Pancreas (tissue), 10 donors: ENCODE measurements at regions not wholly inside any gene's neighbourhood (a gene's known extent, or its start where the extent isn't known, plus 50 kb on each side); places are given as distances from the start of the nearest gene placed in this dataset.
A peak's percentile ranks its signal among the peaks of the same experiment; 100 is the strongest.

Source experiments
- ATAC-seq, 4 donors: fragments of 200-7000 bp; cut with Tn5 transposase; one replicate each; pipeline versions ENCODE4 v1.8.0 to v1.9.1; 2020; ENCODE audit warnings: mild to moderate bottlenecking in 4 of 4, moderate library complexity in 4 of 4
- DNase-seq, 6 donors: peaks; one replicate each; pipeline ENCODE4 v3.0.0-alpha.2; 2020
- FAIRE-seq: peaks from 2 replicates; lab custom pipeline; 2012; peaks lifted over from hg19 to GRCh38; lab: Jason Lieb, UNC
- H3K27ac ChIP-seq, 4 donors: fragments of 200-600 bp; sonication (generic); 1 replicate in 3 of 4; 2 replicates in 1 of 4; pipeline versions ENCODE4 v1.5.0 to v1.8.0; 2020
- H3K27me3 ChIP-seq, 4 donors: fragments of 200-600 bp; one replicate each; pipeline ENCODE4 v1.8.0; 2021
- H3K36me3 ChIP-seq, 3 donors: fragments of 200-600 bp; sonication (generic) in 1 of 3; one replicate each; pipeline versions ENCODE4 v1.5.0 to v1.8.0; 2020 to 2021
- H3K4me1 ChIP-seq, 3 donors: fragments of 200-600 bp; one replicate each; pipeline ENCODE4 v1.8.0; 2021
- H3K4me3 ChIP-seq, 4 donors: fragments of 200-600 bp; sonication (generic) in 2 of 4; one replicate each; pipeline versions ENCODE4 v1.5.0 to v1.8.0; 2020 to 2021
- H3K9me3 ChIP-seq, 4 donors: fragments of 200-600 bp; one replicate each; pipeline ENCODE4 v1.8.0; 2021
- CTCF ChIP-seq, 4 donors: fragments of 200-600 bp; sonication (generic) in 3 of 4; IDR thresholded peaks; one replicate each; pipeline versions ENCODE4 v1.5.0 to v1.8.0; 2021; ENCODE audit warnings: antibody characterized with exemption in 4 of 4
- WGBS, 2 donors: extraction: QIAGEN DNeasy Blood & Tissue Kit; methylation state at CpG; one replicate each; pipeline ENCODE4 v1.1.7; 2013; 5-methylcytosine and 5-hydroxymethylcytosine counted together
- intact Hi-C, 3 donors: fragments of 100-400 bp; cut with DNase I; formaldehyde crosslinking; loops; one replicate each; pipeline versions ENCODE4 v1.11.1 to v1.14.2; 2022
- donor health status: healthy with polysubstance abuse.
- donor health status: DM: no; HTN: no; CAD: no; lungs with moderate emphysema.
- donor health status: DM: no; HTN: no; CAD: no.
- donor health status: control.
- donor health status: control.
- donor health status: Bipolar disorder and iron deficiency.
- donor health status: DM: yes; HTN: yes; CAD: no.
- donor health status: DM: no; HTN: no; CAD: no.
- donor health status: DM: no; HTN: no; CAD: no.
- donor health status: DM: yes; HTN: yes; CAD: no.

DNA sequence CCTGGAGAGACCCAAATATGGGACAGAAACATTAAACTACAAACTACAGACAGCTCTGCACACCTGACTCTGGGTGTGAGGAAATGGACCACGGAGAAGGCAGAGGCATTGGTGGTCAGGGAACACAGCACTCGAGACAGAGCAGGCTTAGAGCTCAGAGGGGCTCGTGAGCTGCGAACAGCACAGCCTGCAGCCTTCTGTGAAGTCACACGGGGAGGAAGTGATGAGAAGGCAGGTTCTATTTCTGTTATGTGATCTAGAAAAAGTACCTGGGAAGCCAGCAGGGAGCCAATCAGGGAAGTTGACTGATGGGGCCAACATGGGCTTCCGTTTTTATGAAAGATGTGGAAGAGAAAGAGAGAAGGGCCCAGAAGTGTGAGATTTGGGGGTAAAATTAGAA, 88.9 kb upstream of the SNAP25 start:
- WGBS, 2 donors, result 79 to 86% methylated on average over 6 of the region's 6 CpGs
- H3K9me3 ChIP-seq, result no peaks in the 10 kb centered on the region
- H3K4me1 ChIP-seq, result peaks cover 0 to 5% (median 4%) of the 10 kb centered on the region in 3 donors
- no peak overlapping the region for H3K4me3 ChIP-seq
- FAIRE-seq (no peak), ATAC-seq (no peak), DNase-seq (no peak)
- intact Hi-C loops, result no loop called here
- no peak for TF ChIP-seq CTCF (IDR thresholded peaks at IDR 0.05)
- H3K27me3 ChIP-seq, result no peaks in the 10 kb centered on the region
- no peak overlapping the region for H3K27ac ChIP-seq
- H3K36me3 ChIP-seq, result no peaks in the 10 kb centered on the region

- H3K4me1 ChIP-seq, result peaks cover 0 to 5% (median 4%) of the 10 kb centered on the region in 3 donors
- DNase-seq (peak; percentile 49 to 85 (median 66)), FAIRE-seq (no peak), ATAC-seq (peak; percentile 84 to 95 (median 92))
- no peaks in the 10 kb centered on the region for H3K27me3 ChIP-seq
- 18 to 30% methylated on average over 8 of the region's 8 CpGs for WGBS, 2 donors
- no peaks in the 10 kb centered on the region for H3K9me3 ChIP-seq
- TF ChIP-seq CTCF (IDR thresholded peaks at IDR 0.05), result no peak
- intact Hi-C loops, result no loop called here
- H3K36me3 ChIP-seq, result no peaks in the 10 kb centered on the region
- H3K4me3 ChIP-seq, result no peak overlapping the region
- peak overlapping the region in 2 of 4 donors; percentile 10 to 11 for H3K27ac ChIP-seq
Observed at GRCh38 chr20:10131732-10132345, 86.8 kb upstream of the SNAP25 start.

GRCh38 chr20:10132387-10132786, 86.2 kb upstream of the SNAP25 start:
- WGBS, 2 donors, result 84 to 91% methylated on average over 7 of the region's 7 CpGs
- ATAC-seq, result no peak
- no peaks in the 10 kb centered on the region for H3K27me3 ChIP-seq

DNA sequence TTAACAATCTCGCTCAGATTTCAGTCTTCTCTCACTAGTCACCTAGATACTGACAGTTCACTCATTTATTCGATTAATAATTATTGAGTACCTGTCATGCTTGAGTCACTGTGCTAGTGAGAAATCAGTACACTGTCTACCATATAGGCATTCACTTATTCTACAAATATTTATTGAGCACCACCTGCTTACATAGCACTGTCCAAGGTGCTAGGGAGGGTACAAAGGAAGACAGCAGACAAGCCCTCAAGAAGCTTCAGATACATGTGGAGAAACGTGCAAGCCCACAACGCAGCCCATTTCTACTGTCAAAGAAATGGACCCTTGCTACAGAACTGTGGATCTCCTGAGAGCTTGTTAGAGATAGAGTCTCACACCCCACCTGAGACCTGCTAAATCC, 85.1 kb upstream of the SNAP25 start:
- no peak for TF ChIP-seq CTCF (IDR thresholded peaks at IDR 0.05)
- H3K27ac ChIP-seq, result no peak overlapping the region
- FAIRE-seq (no peak), DNase-seq (no peak), ATAC-seq (no peak)
- H3K9me3 ChIP-seq, result no peaks in the 10 kb centered on the region
- intact Hi-C loops, result no loop called here
- H3K27me3 ChIP-seq, result no peaks in the 10 kb centered on the region
- WGBS, 2 donors, result 61 to 62% methylated on average over 4 of the region's 4 CpGs
- no peaks in the 10 kb centered on the region for H3K36me3 ChIP-seq
- no peak overlapping the region for H3K4me3 ChIP-seq
- peaks cover 0 to 5% (median 4%) of the 10 kb centered on the region in 3 donors for H3K4me1 ChIP-seq

More at GRCh38 chr20:10132387-10132786, 86.2 kb upstream of the SNAP25 start:
- no peak overlapping the region for H3K4me3 ChIP-seq
- H3K27ac ChIP-seq, result no peak overlapping the region
- TF ChIP-seq CTCF (IDR thresholded peaks at IDR 0.05), result no peak
- peaks cover 0 to 5% (median 4%) of the 10 kb centered on the region in 3 donors for H3K4me1 ChIP-seq
- intact Hi-C loops, result no loop called here
- no peak for FAIRE-seq
- no peaks in the 10 kb centered on the region for H3K36me3 ChIP-seq
- no peak for DNase-seq
- H3K9me3 ChIP-seq, result no peaks in the 10 kb centered on the region

DNA sequence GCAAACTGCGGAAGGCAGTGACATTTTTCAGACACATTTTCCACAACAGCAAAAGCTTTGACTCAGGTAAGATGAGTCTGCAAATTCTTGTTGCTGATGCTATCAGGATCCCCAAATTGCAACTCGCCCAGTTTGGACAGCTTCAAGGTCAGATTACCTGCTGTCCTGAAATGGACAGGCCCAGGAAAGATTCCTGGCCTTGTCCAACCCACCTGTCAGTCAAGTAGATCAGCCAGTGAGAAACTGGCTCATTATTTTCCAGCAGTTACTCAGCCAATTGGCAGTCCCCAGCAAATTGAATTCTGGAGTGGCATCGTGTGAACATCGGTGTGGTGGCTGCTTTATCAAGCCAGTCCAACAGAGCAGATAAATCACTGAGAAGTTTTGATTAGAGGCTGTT, 84.5 kb upstream of the SNAP25 start:
- TF ChIP-seq CTCF (IDR thresholded peaks at IDR 0.05), result no peak
- Histone ChIP-seq H3K4me3 (no peak overlapping the region), H3K27me3 (no peaks in the 10 kb centered on the region), H3K27ac (no peak overlapping the region), H3K9me3 (no peaks in the 10 kb centered on the region), H3K36me3 (no peaks in the 10 kb centered on the region), H3K4me1 (peaks cover 0 to 5% (median 4%) of the 10 kb centered on the region in 3 donors)
- intact Hi-C loops, result no loop called here
- ATAC-seq (no peak), DNase-seq (no peak), FAIRE-seq (no peak)
- WGBS, 2 donors, result 19 to 23% methylated on average over 4 of the region's 4 CpGs
